Ovary (tissue), 7 donors: ENCODE measurements at regions not wholly inside any gene's neighbourhood (a gene's known extent, or its start where the extent isn't known, plus 50 kb on each side); places are given as distances from the start of the nearest gene placed in this dataset.
"Not testable (repeated sequence)": the region's sequence is repeated elsewhere in the genome, so short reads cannot be mapped to it uniquely, and the experiment has no call there.

Experiments
- DNase-seq, 5 donors: peaks; one replicate each; pipeline ENCODE4 v3.0.0-alpha.2; 2019 to 2020
- H3K27ac ChIP-seq, 2 donors: fragments of 200-600 bp; one replicate each; pipeline versions ENCODE4 v1.5.1 to v1.8.0; 2019 to 2022
- H3K27me3 ChIP-seq: fragments of 200-600 bp; one replicate; pipeline ENCODE4 v1.8.0; 2022
- H3K36me3 ChIP-seq: fragments of 200-600 bp; sonication (generic); one replicate; pipeline ENCODE4 v1.5.1; 2019
- H3K4me1 ChIP-seq: one replicate; pipeline ENCODE4 v1.8.1; 2013; ENCODE audit warnings: mild to moderate bottlenecking, moderate library complexity; ENCODE audit not compliant: insufficient read depth
- H3K4me3 ChIP-seq: fragments of 200-600 bp; sonication (generic); one replicate; pipeline ENCODE4 v1.5.1; 2017
- H3K9me3 ChIP-seq, 2 donors: fragments of 200-600 bp in 1 of 2; sonication (generic) in 1 of 2; one replicate each; pipeline versions ENCODE4 v1.5.1 to v1.8.1; 2013 to 2019; ENCODE audit warnings: mild to moderate bottlenecking in 1 of 2, moderate library complexity in 1 of 2
- CTCF ChIP-seq, 3 donors: fragments of 450-650 bp in 2 of 3; fragments of 200-600 bp in 1 of 3; IDR thresholded peaks; one replicate each; pipeline versions ENCODE4 v1.5.1 to v1.8.0; 2016 to 2022; ENCODE audit warnings: antibody characterized with exemption in 3 of 3, mild to moderate bottlenecking in 1 of 3
- EP300 ChIP-seq: sonication (generic); formaldehyde crosslinking; IDR thresholded peaks from one replicate; pipeline ENCODE4 v1.6.1; 2017; ENCODE audit warnings: antibody characterized with exemption
- POLR2A ChIP-seq: fragments of 450-650 bp; IDR thresholded peaks from one replicate; pipeline ENCODE4 v1.6.1; 2017; ENCODE audit warnings: antibody characterized with exemption, mild to moderate bottlenecking, moderate library complexity
- WGBS, 3 donors: extraction: QIAGEN DNeasy Blood & Tissue Kit in 1 of 3; methylation state at CpG; one replicate each; pipeline versions ENCODE4 v1.1.5 to v1.1.7; 2013 to 2017; 5-methylcytosine and 5-hydroxymethylcytosine counted together
- intact Hi-C, 4 donors: fragments of 100-400 bp; cut with DNase I; formaldehyde crosslinking; loops; one replicate each; pipeline versions ENCODE4 v1.11.0 to v1.15.1; 2022 to 2023
- donor health status: DM: no; HTN: no; CAD: no; lungs with moderate emphysema.
- donor health status: DM: no; HTN: no; CAD: no.
- donor health status: Bipolar disorder and iron deficiency.
- donor health status: DM: no; HTN: no; CAD: no.
- donor health status: DM: yes; HTN: yes; CAD: no.

DNA sequence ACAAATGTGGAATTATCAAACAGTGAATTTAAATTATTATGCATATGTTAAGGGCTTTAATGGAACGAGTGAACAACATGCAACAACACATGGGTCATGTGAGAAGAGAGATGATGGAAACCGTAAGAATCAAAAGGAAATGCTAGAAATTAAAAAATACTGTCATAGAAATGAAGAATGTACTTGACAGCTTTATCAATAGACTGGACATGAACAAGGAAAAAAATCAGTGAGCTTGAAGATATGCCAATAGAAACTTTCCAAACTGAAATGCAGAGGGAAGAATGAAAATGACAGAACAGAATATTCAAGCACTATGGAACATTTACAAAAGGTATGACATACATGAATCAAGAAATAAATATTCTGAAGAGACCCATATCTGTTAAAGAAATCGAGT, 117.7 kb upstream of the KCNJ3 start:
- H3K27me3 ChIP-seq, result no peaks in the 10 kb centered on the region
- no peaks in the 10 kb centered on the region for H3K4me1 ChIP-seq
- no peak overlapping the region for H3K27ac ChIP-seq
- no peaks in the 10 kb centered on the region for H3K9me3 ChIP-seq
- DNase-seq, result no peak
- no peaks in the 10 kb centered on the region for H3K36me3 ChIP-seq
- 81 to 82% (median 81%) methylated on average over 3 of the region's 3 CpGs for WGBS, 3 donors
- intact Hi-C loops, result no loop called here
- H3K4me3 ChIP-seq, result no peak overlapping the region
- TF ChIP-seq EP300 (no peak), POLR2A (no peak), CTCF (IDR thresholded peaks at IDR 0.05) (no peak)

GRCh38 chr2:154582694-154583093, 115.8 kb upstream of the KCNJ3 start:
- H3K9me3 ChIP-seq, intact Hi-C loops, H3K27ac ChIP-seq, H3K4me3 ChIP-seq, H3K4me1 ChIP-seq, H3K36me3 ChIP-seq, DNase-seq, H3K27me3 ChIP-seq: not testable (repeated sequence)
- WGBS, 3 donors, result 68 to 69% (median 68%) methylated on average over 6 of the region's 6 CpGs

DNA sequence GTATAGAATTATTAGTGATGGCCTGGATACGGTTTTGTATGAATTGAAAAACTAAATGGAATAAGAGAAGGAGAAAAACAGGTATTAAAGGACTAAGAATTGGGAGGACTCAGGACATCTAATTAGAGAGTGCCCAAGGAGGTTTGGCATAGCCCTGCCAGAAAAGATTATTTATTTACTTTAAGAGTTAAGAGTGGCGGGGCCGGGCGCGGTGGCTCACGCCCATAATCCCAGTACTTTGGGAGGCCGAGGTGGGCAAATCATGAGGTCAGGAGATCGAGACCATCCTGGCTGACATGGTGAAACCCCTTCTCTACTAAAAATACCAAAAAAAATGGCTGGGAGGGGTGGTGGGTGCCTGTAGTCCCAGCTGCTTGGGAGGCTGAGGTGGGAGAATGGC, 115.2 kb upstream of the KCNJ3 start:
- 92 to 95% (median 94%) methylated on average over 8 of the region's 8 CpGs for WGBS, 3 donors
- H3K4me3 ChIP-seq, H3K4me1 ChIP-seq, H3K27me3 ChIP-seq, H3K9me3 ChIP-seq, intact Hi-C loops, H3K36me3 ChIP-seq, DNase-seq, H3K27ac ChIP-seq: not testable (repeated sequence)

DNA sequence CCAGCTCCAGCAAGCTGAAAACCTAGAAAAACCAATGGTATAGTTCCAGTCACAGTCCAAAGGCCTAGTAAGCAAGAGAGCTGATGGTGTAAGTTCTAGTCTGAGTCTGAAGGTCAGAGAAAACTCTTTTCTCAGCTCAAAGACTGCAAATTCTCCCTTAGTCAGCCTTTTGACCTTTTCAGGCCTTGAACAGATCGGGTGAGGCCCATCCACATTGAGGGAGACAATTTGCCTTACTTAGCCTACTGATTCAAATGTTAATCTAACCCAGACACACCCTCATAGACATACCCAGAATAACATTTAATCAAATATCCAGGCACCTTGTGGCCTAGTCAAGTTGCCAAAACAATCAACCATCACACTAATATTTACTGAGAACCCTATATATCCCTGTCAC, 110.8 kb upstream of the KCNJ3 start:
- no peak for DNase-seq
- WGBS, 3 donors, result 55 to 62% (median 60%) methylated on average over 1 of the region's 1 CpG
- no peaks in the 10 kb centered on the region for H3K9me3 ChIP-seq
- no peaks in the 10 kb centered on the region for H3K27me3 ChIP-seq
- no peaks in the 10 kb centered on the region for H3K36me3 ChIP-seq
- intact Hi-C loops, result no loop called here
- no peaks in the 10 kb centered on the region for H3K4me1 ChIP-seq
- no peak overlapping the region for H3K4me3 ChIP-seq
- TF ChIP-seq EP300, result no peak
- no peak for TF ChIP-seq CTCF (IDR thresholded peaks at IDR 0.05)
- TF ChIP-seq POLR2A, result no peak
- no peak overlapping the region for H3K27ac ChIP-seq

DNA sequence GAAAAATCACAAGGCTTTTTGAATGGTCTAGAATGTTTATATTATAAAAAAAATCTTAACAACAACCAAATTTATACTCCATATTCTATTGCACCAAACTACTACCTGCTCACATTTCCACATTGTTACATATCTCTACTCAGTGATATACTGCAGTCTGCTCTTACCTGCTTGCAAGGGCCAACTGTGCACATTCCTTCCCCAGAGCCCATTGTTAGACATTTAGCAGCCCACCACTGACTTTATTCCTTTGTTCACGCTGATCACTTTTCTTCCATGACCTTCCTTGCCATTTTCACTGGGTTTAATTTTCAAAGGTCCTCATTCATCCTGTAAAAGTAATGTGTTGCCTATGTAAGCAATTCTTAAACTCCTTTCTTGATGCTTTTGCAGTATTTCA, 109.7 kb upstream of the KCNJ3 start:
- H3K27ac ChIP-seq, result no peak overlapping the region
- no peaks in the 10 kb centered on the region for H3K9me3 ChIP-seq
- no peaks in the 10 kb centered on the region for H3K36me3 ChIP-seq
- intact Hi-C loops, result no loop called here
- TF ChIP-seq CTCF (IDR thresholded peaks at IDR 0.05) (no peak), EP300 (no peak), POLR2A (no peak)
- no peaks in the 10 kb centered on the region for H3K27me3 ChIP-seq
- no peaks in the 10 kb centered on the region for H3K4me1 ChIP-seq
- no peak for DNase-seq
- WGBS, 3 donors, result 68 to 72% (median 70%) methylated on average over 1 of the region's 1 CpG
- H3K4me3 ChIP-seq, result no peak overlapping the region

DNA sequence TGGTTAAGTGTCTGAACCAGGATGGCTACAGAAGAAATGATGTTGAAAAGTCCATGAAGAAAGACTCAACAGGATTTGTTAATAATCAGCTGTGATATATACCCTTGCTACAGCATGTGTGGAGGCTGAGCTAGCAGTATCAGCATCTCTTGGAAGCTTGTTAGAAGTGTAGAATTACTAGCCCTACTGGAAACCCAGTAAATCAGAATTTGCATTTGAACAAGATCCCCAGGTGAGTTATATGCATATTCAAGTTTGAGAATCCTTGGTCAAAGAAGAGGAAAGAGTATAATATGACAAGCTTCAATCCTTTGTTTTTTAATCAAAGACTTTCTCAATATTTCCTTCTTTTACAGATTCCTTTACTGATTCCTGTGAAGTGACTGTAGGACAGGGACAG, 109.0 kb upstream of the KCNJ3 start:
- no peaks in the 10 kb centered on the region for H3K27me3 ChIP-seq
- no peak for DNase-seq
- H3K4me3 ChIP-seq, result no peak overlapping the region
- TF ChIP-seq EP300 (no peak), POLR2A (no peak), CTCF (IDR thresholded peaks at IDR 0.05) (no peak)
- no peaks in the 10 kb centered on the region for H3K36me3 ChIP-seq
- H3K9me3 ChIP-seq, result no peaks in the 10 kb centered on the region
- intact Hi-C loops, result no loop called here
- no peak overlapping the region for H3K27ac ChIP-seq
- H3K4me1 ChIP-seq, result no peaks in the 10 kb centered on the region
